ENCODE measurements at regions not wholly inside any gene's neighbourhood (a gene's known extent, or its start where the extent isn't known, plus 50 kb on each side); places are given as distances from the start of the nearest gene placed in this dataset.

DNA sequence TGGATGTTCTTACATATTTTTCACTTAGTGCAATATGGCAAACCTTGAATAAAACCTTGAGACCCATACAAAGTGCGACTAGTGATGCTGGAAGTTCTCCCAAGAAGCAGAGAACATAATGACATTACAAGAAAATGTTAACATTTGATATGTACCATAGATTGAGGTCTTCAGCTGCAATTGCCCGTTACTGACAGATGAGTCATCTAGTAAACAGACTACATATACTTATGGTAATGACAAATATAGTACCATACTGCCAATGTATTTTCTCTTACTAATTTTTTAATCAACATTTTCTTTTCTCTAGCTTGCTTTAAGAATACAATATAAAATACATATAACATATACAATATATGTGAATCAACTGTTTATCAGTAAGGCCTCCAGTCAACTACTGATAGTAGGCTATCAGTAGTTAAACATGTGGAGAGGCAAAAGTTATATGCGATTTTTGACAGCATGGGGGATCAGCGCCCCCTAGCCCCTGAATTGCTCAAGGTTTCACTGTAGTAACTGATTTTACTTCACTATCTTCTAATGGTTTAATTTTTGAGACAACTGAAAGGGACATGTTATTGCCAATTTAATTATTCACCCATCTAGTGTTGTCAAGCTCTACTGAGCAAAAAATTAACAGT is 166.7 kb upstream of the ADGRB3 start:
- TF ChIP-seq, protein P1, sequence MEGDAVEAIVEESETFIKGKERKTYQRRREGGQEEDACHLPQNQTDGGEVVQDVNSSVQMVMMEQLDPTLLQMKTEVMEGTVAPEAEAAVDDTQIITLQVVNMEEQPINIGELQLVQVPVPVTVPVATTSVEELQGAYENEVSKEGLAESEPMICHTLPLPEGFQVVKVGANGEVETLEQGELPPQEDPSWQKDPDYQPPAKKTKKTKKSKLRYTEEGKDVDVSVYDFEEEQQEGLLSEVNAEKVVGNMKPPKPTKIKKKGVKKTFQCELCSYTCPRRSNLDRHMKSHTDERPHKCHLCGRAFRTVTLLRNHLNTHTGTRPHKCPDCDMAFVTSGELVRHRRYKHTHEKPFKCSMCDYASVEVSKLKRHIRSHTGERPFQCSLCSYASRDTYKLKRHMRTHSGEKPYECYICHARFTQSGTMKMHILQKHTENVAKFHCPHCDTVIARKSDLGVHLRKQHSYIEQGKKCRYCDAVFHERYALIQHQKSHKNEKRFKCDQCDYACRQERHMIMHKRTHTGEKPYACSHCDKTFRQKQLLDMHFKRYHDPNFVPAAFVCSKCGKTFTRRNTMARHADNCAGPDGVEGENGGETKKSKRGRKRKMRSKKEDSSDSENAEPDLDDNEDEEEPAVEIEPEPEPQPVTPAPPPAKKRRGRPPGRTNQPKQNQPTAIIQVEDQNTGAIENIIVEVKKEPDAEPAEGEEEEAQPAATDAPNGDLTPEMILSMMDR (IDR thresholded peaks at IDR 0.05), result no peak
- no peak for TF ChIP-seq EP300 (IDR thresholded peaks at IDR 0.05; ENCODE audit: low read depth)
